Adipocyte (in vitro differentiated cells): ENCODE measurements at regions not wholly inside any gene's neighbourhood (a gene's known extent, or its start where the extent isn't known, plus 50 kb on each side); places are given as distances from the start of the nearest gene placed in this dataset.

Source experiments
- DNase-seq: peaks from one replicate; pipeline ENCODE4 v3.0.0-alpha.2; 2015; ENCODE audit warnings: low read depth
- H3K27me3 ChIP-seq: replicated peaks from 2 replicates; pipeline ENCODE4 v1.7.0; 2013; ENCODE audit warnings: mild to moderate bottlenecking, low read length, moderate library complexity; ENCODE audit not compliant: control insufficient read depth, insufficient read depth
- H3K36me3 ChIP-seq: 2 replicates; pipeline ENCODE4 v1.7.0; 2013; ENCODE audit warnings: low read length, mild to moderate bottlenecking, moderate library complexity; ENCODE audit not compliant: control insufficient read depth, insufficient read depth, severe bottlenecking
- H3K4me1 ChIP-seq: 2 replicates; pipeline ENCODE4 v1.7.0; 2013; ENCODE audit warnings: mild to moderate bottlenecking, low read length, moderate library complexity; ENCODE audit not compliant: control insufficient read depth, insufficient read depth
- H3K4me3 ChIP-seq: 2 replicates; pipeline ENCODE4 v1.7.0; 2013; ENCODE audit warnings: mild to moderate bottlenecking, low read length, moderate library complexity
- H3K9ac ChIP-seq: 2 replicates; pipeline ENCODE4 v1.7.0; 2013; ENCODE audit warnings: mild to moderate bottlenecking, low read length, moderate library complexity
- H3K9me3 ChIP-seq: 2 replicates; pipeline ENCODE4 v1.7.0; 2013; ENCODE audit warnings: mild to moderate bottlenecking, low read length, moderate library complexity; ENCODE audit not compliant: control insufficient read depth

DNA sequence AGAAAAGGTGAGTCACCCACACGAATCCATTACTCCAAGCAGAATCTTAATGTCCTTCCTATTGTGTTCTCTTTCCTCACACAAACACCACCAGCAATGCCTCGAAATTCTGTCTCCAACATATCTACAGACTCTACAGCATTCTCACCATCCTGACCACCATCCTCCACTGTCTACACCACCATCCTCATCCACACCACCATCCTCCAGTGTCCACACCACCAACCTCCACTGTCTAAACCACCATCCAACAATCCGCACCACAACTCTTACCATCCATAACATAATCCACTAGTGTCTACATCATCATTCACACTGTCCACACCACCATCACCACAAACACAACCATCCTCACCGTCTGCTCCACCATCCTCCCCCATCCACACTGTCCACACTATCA, 121.6 kb upstream of the ALKAL2 start:
- Histone ChIP-seq H3K27me3 (no peaks in the 10 kb centered on the region), H3K36me3 (no peaks in the 10 kb centered on the region), H3K4me1 (no peaks in the 10 kb centered on the region), H3K9me3 (peaks cover 11% of the 10 kb centered on the region), H3K9ac (no peak overlapping the region), H3K4me3 (no peak overlapping the region)
- DNase-seq, result no peak

DNA sequence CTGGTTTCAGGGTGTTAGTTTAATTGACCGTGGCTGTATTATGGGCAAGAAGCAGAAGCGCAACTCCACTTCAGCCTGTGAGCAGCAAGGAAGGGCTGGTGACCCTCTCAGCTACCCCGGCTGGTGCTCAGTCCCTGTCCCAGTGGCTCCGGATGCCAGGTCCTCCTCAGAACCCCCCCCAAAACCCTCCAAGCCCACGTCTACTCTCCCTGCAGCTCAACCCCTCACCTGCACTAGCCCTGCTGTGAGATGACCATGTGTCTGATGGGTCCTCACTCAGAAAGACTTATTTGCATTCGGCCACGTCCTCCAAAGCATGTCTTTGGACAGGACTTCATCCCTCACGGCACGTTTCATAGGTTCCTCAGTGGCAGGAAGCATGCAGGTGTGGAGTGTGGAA, 119.7 kb upstream of the ALKAL2 start:
- H3K4me3 ChIP-seq, result no peak overlapping the region
- H3K9me3 ChIP-seq, result peaks cover 14% of the 10 kb centered on the region
- H3K27me3 ChIP-seq, result no peaks in the 10 kb centered on the region
- DNase-seq, result no peak
- H3K36me3 ChIP-seq, result no peaks in the 10 kb centered on the region
- H3K9ac ChIP-seq, result no peak overlapping the region
- no peaks in the 10 kb centered on the region for H3K4me1 ChIP-seq

DNA sequence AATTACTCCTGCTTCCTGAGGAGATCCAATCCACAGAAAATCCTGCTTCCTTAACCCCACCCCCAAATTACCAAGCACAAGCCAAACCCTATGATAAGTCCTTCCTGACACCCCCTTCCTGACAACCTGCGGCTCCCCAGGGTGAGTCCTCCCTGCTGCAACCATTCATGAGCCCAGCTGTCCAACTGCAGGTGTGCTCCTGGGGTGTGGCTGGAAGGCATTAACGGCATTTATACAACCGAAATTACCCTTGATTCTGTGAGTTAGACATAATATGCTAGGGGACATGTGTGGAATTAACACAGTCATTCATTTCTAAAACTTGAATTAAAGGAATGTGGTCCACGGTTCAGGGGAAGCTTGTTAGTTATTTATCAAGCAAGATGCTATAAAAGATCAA, 119.0 kb upstream of the ALKAL2 start:
- H3K27me3 ChIP-seq, result no peaks in the 10 kb centered on the region
- H3K9ac ChIP-seq, result no peak overlapping the region
- H3K36me3 ChIP-seq, result no peaks in the 10 kb centered on the region
- H3K4me3 ChIP-seq, result no peak overlapping the region
- H3K9me3 ChIP-seq, result peaks cover 13% of the 10 kb centered on the region
- no peaks in the 10 kb centered on the region for H3K4me1 ChIP-seq
- no peak for DNase-seq

DNA sequence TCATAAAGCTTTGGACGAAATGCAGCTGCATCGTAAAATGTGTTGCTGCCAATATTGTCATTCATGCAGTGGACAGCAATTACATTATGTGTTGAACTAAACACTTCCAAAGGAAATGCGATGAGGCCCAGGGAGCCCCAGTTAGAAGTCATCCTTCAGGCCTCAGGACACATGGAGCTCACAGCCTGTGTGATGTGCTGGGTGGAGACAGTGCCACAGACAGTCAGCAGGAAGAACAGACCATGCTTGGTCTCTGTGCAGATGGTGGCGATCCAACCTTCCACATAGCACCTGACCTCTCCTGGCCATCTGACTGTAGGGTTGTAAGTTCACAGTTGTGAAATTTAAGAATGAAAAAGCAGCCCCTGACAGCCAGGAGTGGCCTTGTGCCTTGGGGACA, 118.3 kb upstream of the ALKAL2 start:
- Histone ChIP-seq H3K9ac (no peak overlapping the region), H3K9me3 (peaks cover 13% of the 10 kb centered on the region), H3K27me3 (no peaks in the 10 kb centered on the region), H3K4me3 (no peak overlapping the region), H3K36me3 (no peaks in the 10 kb centered on the region), H3K4me1 (no peaks in the 10 kb centered on the region)
- DNase-seq, result no peak

DNA sequence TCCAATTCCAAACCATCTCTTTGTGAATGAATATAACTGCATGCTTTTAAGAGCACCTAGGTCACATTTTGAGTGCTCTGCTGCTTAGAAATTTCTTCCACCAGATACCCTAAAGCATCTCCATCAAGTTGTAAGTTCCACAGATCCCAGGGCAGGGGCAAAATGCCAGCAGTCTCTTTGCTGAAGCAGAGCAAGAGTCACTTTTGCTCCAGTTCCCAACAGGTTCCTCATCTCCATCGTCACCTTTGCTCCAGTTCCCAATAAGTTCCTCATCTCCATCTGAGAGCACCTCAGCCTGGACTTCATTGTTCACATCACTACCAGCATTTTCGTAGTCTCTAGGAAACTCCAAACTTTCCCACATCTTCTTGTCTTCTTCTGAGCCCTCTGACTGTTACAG, 116.7 kb upstream of the ALKAL2 start:
- DNase-seq, result no peak
- H3K4me3 ChIP-seq, result no peak overlapping the region
- no peak overlapping the region for H3K9ac ChIP-seq
- no peaks in the 10 kb centered on the region for H3K36me3 ChIP-seq
- H3K4me1 ChIP-seq, result no peaks in the 10 kb centered on the region
- H3K9me3 ChIP-seq, result peaks cover 13% of the 10 kb centered on the region
- no peaks in the 10 kb centered on the region for H3K27me3 ChIP-seq

DNA sequence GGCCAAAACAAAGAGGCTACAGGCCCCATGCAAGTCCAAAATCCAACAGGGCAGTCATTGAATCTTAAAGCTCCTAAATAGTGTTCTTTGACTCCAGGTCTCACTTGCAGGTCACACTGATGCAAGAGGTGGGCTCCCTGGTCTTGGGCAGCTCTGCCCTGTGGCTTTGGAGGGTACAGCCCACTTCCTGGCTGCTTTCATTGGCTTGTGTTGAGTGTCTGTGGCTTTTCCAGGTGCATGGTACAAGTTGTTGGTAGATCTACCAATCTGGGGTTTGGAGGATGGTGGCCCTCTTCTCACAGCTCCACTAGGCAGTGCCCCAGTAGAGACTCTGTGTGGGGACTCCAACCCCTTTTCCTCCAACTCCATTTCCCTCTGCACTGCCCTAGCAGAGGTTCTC, 115.8 kb upstream of the ALKAL2 start:
- H3K36me3 ChIP-seq, result no peaks in the 10 kb centered on the region
- no peaks in the 10 kb centered on the region for H3K27me3 ChIP-seq
- peaks cover 13% of the 10 kb centered on the region for H3K9me3 ChIP-seq
- no peak overlapping the region for H3K9ac ChIP-seq
- DNase-seq, result no peak
- H3K4me1 ChIP-seq, result no peaks in the 10 kb centered on the region
- H3K4me3 ChIP-seq, result no peak overlapping the region

DNA sequence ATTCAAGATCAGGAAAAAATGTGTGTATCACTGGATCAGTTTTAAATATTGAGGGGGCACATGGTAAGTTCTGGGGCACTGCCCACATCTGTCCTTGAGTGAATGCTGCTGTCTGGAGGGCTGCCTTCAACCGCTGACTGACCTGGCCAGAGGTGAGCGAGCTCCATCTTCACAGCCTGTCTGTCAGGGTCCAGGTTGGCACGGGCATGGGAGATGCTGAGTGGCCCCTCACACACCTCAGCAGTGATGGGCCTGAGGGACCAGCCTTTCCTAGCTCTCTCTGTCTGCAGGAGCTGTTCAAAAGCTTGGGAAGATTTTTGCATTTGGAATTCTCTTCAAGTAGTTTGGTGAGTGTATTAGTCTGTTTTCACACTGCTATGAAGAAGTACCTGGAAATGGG, 114.8 kb upstream of the ALKAL2 start:
- Histone ChIP-seq H3K9ac (no peak overlapping the region), H3K27me3 (no peaks in the 10 kb centered on the region), H3K9me3 (peaks cover 13% of the 10 kb centered on the region), H3K4me3 (no peak overlapping the region), H3K36me3 (no peaks in the 10 kb centered on the region), H3K4me1 (no peaks in the 10 kb centered on the region)
- no peak for DNase-seq

DNA sequence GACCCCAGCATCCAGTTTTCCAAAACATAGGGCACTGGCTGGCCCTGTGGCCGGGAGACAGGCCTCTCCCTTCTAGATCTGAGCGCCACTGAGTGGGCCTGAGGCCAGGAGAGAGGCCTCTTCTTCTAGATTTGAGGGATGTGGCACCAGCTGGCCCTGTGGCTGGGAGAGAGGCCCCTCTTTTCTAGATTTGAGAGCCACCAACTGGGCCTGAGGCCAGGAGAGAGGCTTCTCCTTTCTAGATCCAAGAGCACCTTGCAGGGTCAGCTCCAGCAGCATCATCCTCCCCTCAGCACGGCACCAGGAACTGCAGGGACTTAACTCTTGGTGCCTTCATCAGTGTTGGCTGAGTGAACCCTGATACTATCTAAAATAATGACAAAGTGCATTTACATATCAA, 114.3 kb upstream of the ALKAL2 start:
- H3K9me3 ChIP-seq, result peaks cover 13% of the 10 kb centered on the region
- H3K36me3 ChIP-seq, result no peaks in the 10 kb centered on the region
- no peak overlapping the region for H3K4me3 ChIP-seq
- H3K4me1 ChIP-seq, result no peaks in the 10 kb centered on the region
- no peak for DNase-seq
- H3K9ac ChIP-seq, result no peak overlapping the region
- no peaks in the 10 kb centered on the region for H3K27me3 ChIP-seq

DNA sequence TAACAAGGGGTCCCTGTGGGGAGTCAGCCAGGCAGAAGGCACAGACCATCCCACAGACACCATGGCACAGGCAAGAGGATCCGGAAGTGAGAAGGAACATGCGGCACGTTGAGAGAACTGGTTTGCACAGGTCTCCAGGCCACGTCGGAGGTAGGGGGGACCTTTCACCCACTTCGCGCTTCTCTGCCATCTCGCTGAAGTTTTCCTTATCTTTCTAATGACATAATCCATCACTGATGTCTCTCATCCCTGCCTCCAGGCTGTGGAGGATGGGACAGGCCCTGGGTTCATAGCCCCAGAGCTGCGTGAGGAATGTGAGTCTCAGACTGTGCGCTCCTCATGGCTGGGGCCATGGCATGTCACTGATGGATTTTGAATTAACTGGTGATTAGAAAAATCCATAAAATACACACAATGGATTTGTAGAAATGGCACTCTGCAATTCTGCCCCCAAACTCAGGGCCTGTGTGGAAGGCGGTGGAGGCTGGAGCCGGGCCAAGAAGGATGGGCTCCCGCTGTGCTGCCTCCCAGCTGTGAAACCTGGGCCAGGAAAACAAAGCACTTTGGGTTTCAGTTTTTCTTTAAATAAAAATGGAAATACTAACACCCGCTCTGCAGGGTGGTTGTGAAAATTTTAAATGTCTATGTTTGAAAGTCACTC, 113.3 kb upstream of the ALKAL2 start:
- no peaks in the 10 kb centered on the region for H3K36me3 ChIP-seq
- no peak overlapping the region for H3K4me3 ChIP-seq
- H3K27me3 ChIP-seq, result no peaks in the 10 kb centered on the region
- DNase-seq, result no peak
- no peak overlapping the region for H3K9ac ChIP-seq
- H3K4me1 ChIP-seq, result no peaks in the 10 kb centered on the region
- H3K9me3 ChIP-seq, result peaks cover 13% of the 10 kb centered on the region

DNA sequence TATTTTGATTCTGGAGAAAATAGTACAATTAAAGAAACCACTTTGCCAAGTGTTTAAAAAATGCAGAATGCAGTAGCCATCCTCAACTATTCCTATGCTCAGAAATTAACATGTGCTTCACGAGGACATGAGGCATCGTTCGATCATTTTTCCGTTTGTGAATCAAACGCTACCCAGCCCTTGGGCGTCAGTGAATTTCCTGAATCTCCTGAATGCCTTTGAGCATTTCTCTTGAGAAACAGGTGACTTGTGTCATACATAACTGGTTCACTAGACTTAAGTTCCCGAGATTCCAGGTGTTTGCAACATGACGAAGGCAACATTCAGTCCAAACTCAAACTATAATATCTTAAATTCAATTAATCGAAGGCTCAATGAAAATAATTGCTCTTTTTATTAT, 110.0 kb upstream of the ALKAL2 start:
- Histone ChIP-seq H3K9ac (no peak overlapping the region), H3K27me3 (peaks cover 3% of the 10 kb centered on the region), H3K36me3 (no peaks in the 10 kb centered on the region), H3K4me3 (no peak overlapping the region), H3K9me3 (no peaks in the 10 kb centered on the region), H3K4me1 (no peaks in the 10 kb centered on the region)
- no peak for DNase-seq

DNA sequence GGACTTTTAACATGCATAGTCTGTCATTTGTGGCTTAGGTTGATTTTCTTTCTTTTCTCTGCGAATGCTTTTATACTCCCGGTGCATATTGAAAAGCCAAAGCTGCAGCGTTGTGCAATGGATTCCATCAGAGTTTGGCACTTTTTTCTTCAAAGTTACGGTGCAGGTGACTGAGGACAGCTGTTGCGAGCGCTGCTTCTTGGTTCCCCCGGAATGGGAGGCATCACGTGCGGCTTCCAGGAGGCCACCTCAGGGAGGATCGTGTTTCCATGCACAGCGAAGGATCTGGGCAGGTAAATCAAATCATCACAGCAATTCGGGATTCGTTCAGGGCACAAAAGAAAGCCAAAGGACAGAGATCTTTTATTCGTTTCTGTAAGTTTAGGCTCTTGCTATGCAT, 109.6 kb upstream of the ALKAL2 start:
- H3K9ac ChIP-seq, result no peak overlapping the region
- no peaks in the 10 kb centered on the region for H3K9me3 ChIP-seq
- H3K4me1 ChIP-seq, result no peaks in the 10 kb centered on the region
- no peak for DNase-seq
- no peak overlapping the region for H3K4me3 ChIP-seq
- no peaks in the 10 kb centered on the region for H3K36me3 ChIP-seq
- peaks cover 4% of the 10 kb centered on the region for H3K27me3 ChIP-seq

DNA sequence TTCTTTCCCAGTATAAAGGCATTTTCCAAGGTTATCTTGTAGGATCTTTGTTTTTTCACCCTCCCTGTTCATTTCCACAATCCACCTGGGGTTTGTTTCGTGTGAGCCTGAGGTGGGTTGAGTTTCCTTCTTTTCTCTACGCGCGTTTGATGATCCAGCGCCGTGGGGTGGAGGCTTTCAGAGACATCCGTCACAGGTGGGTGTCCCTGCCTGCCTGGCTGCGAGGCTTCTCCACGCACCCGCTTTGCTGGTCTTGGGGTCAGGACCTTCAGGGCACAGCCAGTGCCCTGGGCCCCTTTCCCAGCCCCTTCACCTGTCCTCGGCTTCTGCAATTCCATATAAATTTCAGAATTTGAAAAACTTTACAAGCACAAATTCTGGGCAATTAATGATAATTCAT, 109.0 kb upstream of the ALKAL2 start:
- H3K27me3 ChIP-seq, result peaks cover 4% of the 10 kb centered on the region
- no peaks in the 10 kb centered on the region for H3K36me3 ChIP-seq
- no peak overlapping the region for H3K9ac ChIP-seq
- H3K4me1 ChIP-seq, result no peaks in the 10 kb centered on the region
- no peaks in the 10 kb centered on the region for H3K9me3 ChIP-seq
- H3K4me3 ChIP-seq, result no peak overlapping the region
- DNase-seq, result no peak
